ENCODE measurements at regions not wholly inside any gene's neighbourhood (a gene's known extent, or its start where the extent isn't known, plus 50 kb on each side); places are given as distances from the start of the nearest gene placed in this dataset.
A peak's percentile ranks its signal among the peaks of the same experiment; 100 is the strongest.

- no peak for DNase-seq
Observed at GRCh38 chr20:23249541-23249940, 101.0 kb upstream of the NXT1 start.

- DNase-seq: no peak
Observed at GRCh38 chr20:23248461-23248882, 102.1 kb upstream of the NXT1 start.

- DNase-seq: no peak
Observed at GRCh38 chr20:23246717-23247664, 103.6 kb upstream of the NXT1 start.

- peak in 1 of 2 experiments; percentile 15 for DNase-seq
Observed at GRCh38 chr20:23245553-23246181, 104.9 kb upstream of the NXT1 start.

- DNase-seq: no peak
Observed at GRCh38 chr20:23244916-23245552, 105.6 kb upstream of the NXT1 start.

- no peak for DNase-seq
Observed at GRCh38 chr20:23244156-23244915, 106.3 kb upstream of the NXT1 start.

- no peak for DNase-seq
Observed at GRCh38 chr20:23243791-23244155, 106.8 kb upstream of the NXT1 start.

- no peak for DNase-seq
Observed at GRCh38 chr20:23242556-23243180, 107.9 kb upstream of the NXT1 start.

- no peak for DNase-seq
Observed at GRCh38 chr20:23242104-23242503, 108.5 kb upstream of the NXT1 start.

GRCh38 chr20:23241416-23241815 is 109.2 kb upstream of the NXT1 start:
- no peak for DNase-seq

GRCh38 chr20:23240519-23240918 is 110.1 kb upstream of the NXT1 start:
- no peak for DNase-seq

- no peak for DNase-seq
Observed at GRCh38 chr20:23237201-23237600, 113.4 kb upstream of the NXT1 start.

GRCh38 chr20:23235173-23236027 is 115.2 kb upstream of the NXT1 start:
- DNase-seq: peak in 1 of 2 experiments; percentile 46

GRCh38 chr20:23234311-23235078 is 116.1 kb upstream of the NXT1 start:
- no peak for DNase-seq

- no peak for DNase-seq
Observed at GRCh38 chr20:23233341-23233740, 117.2 kb upstream of the NXT1 start.

- DNase-seq: no peak
Observed at GRCh38 chr20:23232679-23233308, 117.8 kb upstream of the NXT1 start.

GRCh38 chr20:23232219-23232581 is 118.4 kb upstream of the NXT1 start:
- no peak for DNase-seq

- no peak for DNase-seq
Observed at GRCh38 chr20:23231561-23232218, 118.9 kb upstream of the NXT1 start.

GRCh38 chr20:23230766-23231385 is 119.7 kb upstream of the NXT1 start:
- no peak for DNase-seq

Data from NCI-H446 (cell line).